Omental fat pad (tissue), 3 donors: ENCODE measurements at regions not wholly inside any gene's neighbourhood (a gene's known extent, or its start where the extent isn't known, plus 50 kb on each side); places are given as distances from the start of the nearest gene placed in this dataset.
A peak's percentile ranks its signal among the peaks of the same experiment; 100 is the strongest.
"Not testable (repeated sequence)": the region's sequence is repeated elsewhere in the genome, so short reads cannot be mapped to it uniquely, and the experiment has no call there.

Source experiments
- ATAC-seq: fragments of 150-250 bp; one replicate; pipeline ENCODE4 v1.9.1; 2016; ENCODE audit warnings: mild to moderate bottlenecking, moderate library complexity; ENCODE audit not compliant: low FRiP score
- DNase-seq: peaks from one replicate; pipeline ENCODE4 v3.0.0-alpha.2; 2019; ENCODE audit warnings: low spot score
- CTCF ChIP-seq, 3 donors: fragments of 450-650 bp; IDR thresholded peaks; one replicate each; pipeline ENCODE4 v1.5.1; 2016 to 2017; ENCODE audit warnings: antibody characterized with exemption in 3 of 3, mild to moderate bottlenecking in 3 of 3, moderate library complexity in 2 of 3

DNA sequence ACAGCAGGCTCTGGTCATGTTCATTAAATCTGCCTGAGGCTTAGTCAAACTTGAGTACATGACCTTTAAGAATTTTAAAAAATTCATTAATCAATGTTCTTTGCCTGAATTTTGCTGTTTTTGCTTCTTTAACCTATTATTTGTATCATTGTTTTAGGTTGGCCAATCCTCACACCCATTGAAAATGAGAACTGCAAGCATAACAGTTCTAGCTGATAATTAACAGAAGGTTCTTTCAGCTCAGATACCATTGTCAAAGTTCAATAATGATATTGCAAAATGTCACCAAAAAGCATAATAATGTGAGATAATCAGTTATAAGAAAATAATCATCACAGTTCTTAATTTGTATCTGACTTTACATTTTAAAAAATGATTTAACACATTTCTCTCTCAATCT, 583.1 kb downstream of the TFAP2A start:
- TF ChIP-seq CTCF (IDR thresholded peaks at IDR 0.05): no peak
- DNase-seq (no peak), ATAC-seq (no peak)

DNA sequence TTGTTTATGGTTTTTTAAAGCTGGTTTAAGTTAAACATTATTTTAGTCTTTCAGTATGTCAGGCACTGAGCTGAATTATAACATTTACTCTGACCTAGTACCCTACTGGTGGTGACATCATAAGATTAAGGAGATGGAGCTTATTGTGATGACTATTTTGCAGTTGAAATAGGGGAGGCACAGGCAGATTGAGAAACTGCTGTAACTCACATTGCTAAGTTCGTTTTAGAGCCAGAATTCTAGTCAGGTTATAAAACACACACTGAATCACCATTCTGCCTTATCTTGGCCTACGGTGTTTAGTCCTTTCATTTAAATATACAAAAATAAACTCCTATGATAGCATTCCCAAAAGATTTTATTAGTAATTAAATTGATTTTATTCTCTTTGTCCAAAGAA, 584.1 kb downstream of the TFAP2A start:
- ATAC-seq (peak; percentile 90), DNase-seq (no peak)
- no peak for TF ChIP-seq CTCF (IDR thresholded peaks at IDR 0.05)

GRCh38 chr6:9825526-9825925, 589.3 kb downstream of the TFAP2A start:
- DNase-seq: no peak
- no peak for ATAC-seq
- TF ChIP-seq CTCF (IDR thresholded peaks at IDR 0.05): no peak

- not testable (repeated sequence) for ATAC-seq, DNase-seq
These were observed 604.1 kb downstream of the TFAP2A start for GRCh38 chr6:9810727-9811126.

- no peak for ATAC-seq
- DNase-seq: no peak
- TF ChIP-seq CTCF (IDR thresholded peaks at IDR 0.05): no peak
These were observed 604.6 kb downstream of the TFAP2A start for GRCh38 chr6:9810286-9810685.

DNA sequence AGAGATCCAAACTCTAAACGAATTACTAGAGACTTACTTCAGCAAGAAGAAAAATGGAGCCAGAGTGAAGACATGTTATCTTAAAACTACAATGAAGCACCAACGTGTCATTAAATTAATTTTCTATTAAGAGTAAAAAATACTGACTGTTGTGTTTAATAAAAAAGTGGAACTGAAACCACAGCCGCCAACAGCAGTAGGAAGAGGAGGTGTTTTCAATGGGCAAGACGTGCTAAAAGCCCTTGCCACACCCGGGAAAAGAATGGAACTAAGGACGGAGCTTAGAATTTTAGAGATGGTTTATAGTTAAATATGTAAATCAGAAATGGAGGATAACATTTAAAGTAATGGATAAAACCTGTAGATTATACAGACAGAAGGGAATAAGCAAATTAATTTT, 608.7 kb downstream of the TFAP2A start:
- no peak for DNase-seq
- TF ChIP-seq CTCF (IDR thresholded peaks at IDR 0.05): no peak

GRCh38 chr6:9801249-9801754, 613.6 kb downstream of the TFAP2A start:
- no peak for ATAC-seq
- no peak for DNase-seq
- no peak for TF ChIP-seq CTCF (IDR thresholded peaks at IDR 0.05)

More for the DNA sequence above, 608.7 kb downstream of the TFAP2A start:
- no peak for ATAC-seq

GRCh38 chr6:9799582-9799981, 615.3 kb downstream of the TFAP2A start:
- TF ChIP-seq CTCF (IDR thresholded peaks at IDR 0.05): no peak
- DNase-seq: no peak
- no peak for ATAC-seq
